Activated effector memory CD4-positive, alpha-beta T cell treated with anti-CD3 and anti-CD28 coated beads, Interleukin-2, amount 50 U/mL, for 16 hours (primary cell): ENCODE measurements at regions not wholly inside any gene's neighbourhood (a gene's known extent, or its start where the extent isn't known, plus 50 kb on each side); places are given as distances from the start of the nearest gene placed in this dataset.

ENCODE experiments used
- DNase-seq: peaks from one replicate; pipeline ENCODE4 v3.0.0-alpha.2; 2020

- DNase-seq, result no peak
Measured at GRCh38 chr20:57938158-57939108, 228.6 kb upstream of the PMEPA1 start.

DNA sequence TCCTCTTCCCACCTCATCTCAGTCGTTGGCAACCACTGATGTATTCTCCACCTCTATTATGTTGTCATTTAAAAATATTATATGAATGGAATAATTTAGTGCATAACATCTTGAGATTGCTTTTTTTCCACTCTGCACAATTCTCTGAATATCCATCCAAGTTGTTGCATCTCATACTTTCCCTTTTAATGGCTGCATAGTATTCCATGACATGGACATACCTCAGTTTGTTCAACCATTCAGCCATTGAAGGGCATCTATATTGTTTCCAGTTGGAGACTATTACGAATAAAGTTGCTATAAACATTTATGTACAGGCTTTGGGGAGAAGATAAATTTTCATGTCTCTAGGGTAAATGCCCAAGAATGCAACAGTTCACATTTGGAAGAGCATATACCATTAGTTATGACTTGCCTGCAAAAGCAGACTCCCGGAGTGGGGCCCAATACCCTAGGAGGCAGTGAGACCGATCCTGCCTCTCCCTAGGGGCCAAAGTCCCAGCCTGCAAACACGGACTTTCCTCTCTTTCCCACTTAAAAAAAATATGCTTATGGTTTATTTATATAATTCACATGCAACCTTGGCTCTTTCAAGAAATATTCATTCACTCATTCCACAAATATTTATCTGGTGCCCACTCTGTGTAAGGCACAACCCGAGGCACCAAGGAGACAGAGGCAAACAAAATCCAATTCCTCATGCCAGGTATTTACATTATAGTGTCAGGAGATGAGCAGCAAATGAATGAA lies 227.0 kb upstream of the PMEPA1 start:
- no peak for DNase-seq

- DNase-seq, result no peak
Measured at GRCh38 chr20:57934913-57935312, 225.1 kb upstream of the PMEPA1 start.

DNA sequence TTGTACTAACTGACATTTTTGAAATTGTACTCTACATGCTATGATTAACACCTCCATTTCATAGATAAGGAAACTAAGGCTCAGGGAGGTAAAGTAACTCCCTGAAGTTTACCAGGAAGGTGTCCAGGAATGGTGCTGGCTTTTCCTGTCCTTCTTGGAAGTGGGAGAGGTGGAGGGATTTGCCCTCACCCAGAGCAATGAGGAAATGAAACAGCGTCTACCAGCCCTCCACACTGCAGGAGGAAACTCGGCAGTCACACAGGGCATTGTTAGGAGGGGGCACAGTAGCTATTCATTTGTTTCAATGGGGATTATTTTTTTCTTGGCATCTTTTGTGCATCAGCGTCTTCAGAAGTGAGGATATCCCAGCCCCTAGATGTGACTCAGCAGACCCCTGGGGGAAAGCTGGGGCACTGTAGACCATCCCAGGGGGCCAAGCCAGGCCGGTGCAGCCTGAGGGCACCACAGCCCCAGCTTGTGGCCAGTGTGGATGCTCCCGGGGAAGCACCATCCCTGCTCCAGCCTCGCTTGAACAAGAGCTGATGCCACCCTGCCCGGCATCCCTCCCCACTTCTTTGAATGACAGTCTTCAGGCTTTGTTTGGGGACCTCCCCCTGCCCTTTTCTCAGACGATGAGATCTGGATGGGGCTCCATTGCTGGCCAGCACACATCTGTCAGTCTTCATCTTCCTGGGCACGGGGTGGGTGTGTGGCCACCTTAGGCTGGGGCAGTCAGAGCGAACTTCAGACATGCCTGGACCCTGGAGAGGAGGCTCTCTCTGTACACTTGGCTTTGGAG lies 224.4 kb upstream of the PMEPA1 start:
- no peak for DNase-seq

GRCh38 chr20:57932227-57932864 lies 222.5 kb upstream of the PMEPA1 start:
- DNase-seq, result no peak

- no peak for DNase-seq
Measured at GRCh38 chr20:57930351-57930750, 220.5 kb upstream of the PMEPA1 start.

DNA sequence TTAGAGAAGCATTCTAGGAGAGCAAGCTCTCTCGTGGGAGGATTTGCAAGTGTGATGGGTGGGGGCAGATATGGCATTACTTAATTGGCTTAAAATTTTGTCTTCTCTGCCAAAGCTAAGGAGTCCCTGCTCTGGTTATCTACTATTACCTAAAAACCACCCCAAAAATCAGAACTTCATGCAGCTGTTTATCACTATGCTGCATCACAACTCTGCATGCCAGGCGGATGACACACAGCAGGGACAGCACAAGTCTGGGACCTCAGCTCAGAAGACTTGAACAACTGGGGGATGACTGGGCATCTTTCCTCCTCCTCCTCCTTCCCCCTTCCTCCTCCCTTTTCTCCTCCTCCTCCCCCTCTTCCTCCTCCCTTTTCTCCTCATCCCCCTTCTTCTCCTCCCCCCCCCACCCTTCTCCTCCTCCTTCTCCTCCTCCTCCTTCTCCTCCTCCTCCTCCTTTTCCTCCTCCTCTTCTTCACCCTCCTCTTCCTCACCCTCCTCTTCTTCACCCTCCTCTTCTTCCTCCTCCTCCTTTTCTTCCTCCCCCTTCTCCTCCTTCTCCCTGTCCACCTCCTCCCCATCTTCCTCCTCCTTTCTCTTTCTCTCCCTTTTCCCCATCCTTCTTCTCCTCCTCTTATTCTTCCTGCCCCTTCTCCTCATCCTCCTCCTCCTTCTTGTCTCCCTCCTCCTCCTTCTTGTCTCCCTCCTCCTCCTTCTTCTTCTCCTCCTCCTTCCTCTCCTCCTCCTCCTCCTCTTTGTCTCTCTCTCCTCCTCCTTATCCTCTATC lies 218.6 kb upstream of the PMEPA1 start:
- no peak for DNase-seq

DNA sequence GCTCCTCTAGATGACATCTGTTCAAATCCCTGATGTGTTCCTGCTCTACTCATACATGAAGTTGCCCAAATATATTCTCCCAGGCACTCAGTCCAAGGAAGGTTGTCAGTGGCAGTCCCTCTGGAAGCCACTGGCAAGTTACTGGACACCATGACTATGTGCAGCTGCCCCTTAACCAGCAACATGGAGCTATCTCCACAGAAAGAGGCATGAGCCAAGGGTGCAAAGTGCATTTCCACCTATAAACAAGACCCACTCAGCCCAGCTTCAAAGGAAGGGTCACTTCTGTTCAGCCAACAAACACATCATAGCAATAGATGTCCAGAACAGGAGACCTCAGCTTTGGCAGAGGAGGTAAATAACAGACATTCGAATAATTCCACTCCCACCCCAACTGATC lies 217.6 kb upstream of the PMEPA1 start:
- no peak for DNase-seq

GRCh38 chr20:57922706-57923105 lies 212.9 kb upstream of the PMEPA1 start:
- no peak for DNase-seq

- DNase-seq, result no peak
Measured at GRCh38 chr20:57922083-57922482, 212.3 kb upstream of the PMEPA1 start.

DNA sequence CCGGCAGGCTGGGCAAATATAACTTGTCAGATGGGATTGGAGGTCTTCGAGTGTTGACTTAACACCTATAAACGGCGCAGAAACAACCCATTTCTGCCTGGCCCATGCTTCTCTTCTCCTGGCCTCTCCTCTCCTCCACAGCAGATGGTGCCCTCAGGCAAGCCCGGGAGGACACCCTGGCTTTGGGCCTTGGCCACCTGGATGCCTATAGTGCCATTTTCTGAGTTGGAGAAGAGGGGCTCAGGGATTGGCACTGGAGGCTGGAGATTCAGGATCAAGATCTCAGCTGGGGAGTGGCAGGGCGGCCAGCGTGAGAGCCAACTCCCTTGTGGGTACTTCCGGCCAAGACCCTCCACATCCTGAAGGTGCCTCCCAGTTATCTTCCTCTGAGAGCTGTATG lies 211.9 kb upstream of the PMEPA1 start:
- DNase-seq, result no peak

- no peak for DNase-seq
Measured at GRCh38 chr20:57920971-57921370, 211.2 kb upstream of the PMEPA1 start.

- DNase-seq, result no peak
Measured at GRCh38 chr20:57919049-57919448, 209.2 kb upstream of the PMEPA1 start.

- no peak for DNase-seq
Measured at GRCh38 chr20:57918551-57918950, 208.7 kb upstream of the PMEPA1 start.

DNA sequence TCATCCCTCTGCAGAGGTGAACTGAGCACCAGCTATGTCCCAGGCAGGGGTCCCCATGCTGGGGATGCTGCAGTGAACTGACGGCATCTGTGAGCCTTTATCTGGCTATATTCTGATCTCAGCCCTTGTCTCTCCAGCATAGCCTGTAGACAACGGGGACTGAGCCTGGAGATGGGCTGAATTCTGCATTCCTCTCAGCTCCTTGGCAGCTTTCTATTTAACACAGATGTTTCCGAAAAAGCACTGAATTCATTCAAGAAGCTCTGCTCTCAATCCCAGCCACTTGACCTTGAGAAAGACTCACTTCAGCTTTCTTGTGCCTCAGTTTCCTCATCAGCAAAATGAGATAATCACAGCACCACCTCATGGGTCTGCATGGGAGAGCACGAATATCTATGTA lies 204.4 kb upstream of the PMEPA1 start:
- no peak for DNase-seq

DNA sequence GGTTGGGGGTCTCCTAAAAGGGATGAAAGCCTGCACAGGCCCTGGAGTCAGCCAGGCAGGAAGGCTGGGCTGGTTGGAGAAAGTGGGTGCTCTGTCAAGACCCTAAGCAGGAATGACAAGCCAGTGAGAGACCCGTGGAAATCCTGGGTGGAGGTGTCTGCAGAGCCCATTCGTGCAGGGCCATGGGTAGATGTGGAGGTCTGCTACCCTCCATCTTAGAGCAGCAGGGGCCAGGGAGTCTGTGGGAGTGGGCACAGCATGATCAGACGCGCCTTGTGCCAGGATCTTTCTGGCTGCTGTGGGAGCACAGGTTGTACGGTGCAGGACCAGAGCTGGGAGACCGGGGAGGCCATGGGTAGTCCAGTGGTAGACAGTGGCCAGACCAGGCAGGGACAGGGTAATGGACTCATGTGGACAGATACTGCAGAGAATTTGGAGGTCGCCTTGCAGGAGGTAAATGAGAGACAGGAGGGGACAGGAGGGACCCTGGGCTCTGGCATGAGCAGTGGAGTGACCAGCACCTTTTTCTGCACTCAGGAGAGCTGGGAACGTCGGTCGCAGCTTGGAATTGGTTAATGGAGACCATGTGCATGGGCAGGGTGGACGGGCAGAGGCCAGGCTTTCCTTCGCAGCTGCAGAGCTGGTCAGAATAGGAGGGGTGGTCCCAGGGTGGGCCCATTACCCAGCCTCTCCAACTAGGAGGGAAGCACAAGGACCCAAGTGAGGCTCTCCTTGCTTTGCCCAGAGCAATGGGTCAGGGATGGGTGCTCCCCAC lies 203.5 kb upstream of the PMEPA1 start:
- DNase-seq, result no peak

GRCh38 chr20:57912227-57912582 lies 202.4 kb upstream of the PMEPA1 start:
- DNase-seq, result no peak

DNA sequence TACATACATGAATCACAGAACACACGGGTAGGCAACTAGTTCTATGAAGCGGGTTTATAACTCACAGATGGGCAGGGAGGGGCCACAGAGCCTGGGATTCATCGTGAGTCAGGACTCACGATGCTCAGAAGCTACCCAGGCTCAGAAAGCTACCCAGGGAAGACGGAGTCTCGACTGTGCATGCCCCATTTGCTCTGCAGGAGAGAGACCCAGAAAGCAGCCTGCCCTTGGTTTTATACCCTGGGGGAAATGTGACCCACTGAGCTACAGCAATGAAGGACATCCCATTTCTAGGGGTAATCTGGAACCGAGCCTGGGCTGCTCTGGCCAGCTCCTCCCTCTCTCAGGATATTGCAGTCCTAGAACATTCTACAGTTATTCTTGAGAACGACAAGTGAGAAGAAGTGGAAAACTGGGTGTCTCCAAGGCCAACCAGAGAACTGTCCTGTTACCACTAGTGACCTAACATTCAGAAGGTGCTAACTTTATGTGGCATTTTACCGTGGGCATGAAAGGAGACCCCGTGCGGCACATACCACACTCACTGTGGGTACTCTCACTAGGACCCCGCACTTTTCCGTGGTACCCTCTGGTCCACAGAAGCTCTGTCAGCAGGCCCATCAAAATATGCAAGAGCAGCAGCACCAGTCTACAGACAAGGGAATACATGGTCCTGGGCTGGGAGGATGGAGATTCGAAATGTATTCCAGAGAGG lies 201.9 kb upstream of the PMEPA1 start:
- peak; percentile 56 for DNase-seq

DNA sequence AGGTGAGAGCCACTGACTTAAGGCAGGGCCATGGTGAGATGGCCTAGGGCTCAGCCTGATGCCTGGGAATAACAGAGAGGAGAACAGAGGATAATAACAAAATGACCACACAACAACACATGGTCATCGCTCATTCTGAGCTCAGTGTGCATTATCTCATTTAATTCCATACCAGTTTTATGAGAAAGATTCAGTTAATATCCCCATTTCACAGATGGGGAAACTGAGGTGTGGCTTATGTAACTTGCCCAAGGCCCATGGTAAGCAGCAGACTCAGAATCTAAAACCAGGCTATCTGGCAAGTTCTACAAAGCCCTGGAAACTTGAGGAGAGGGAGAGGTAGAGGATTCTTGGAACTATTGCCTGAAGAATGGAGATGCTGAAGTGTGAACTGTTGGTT lies 200.9 kb upstream of the PMEPA1 start:
- DNase-seq, result no peak

DNA sequence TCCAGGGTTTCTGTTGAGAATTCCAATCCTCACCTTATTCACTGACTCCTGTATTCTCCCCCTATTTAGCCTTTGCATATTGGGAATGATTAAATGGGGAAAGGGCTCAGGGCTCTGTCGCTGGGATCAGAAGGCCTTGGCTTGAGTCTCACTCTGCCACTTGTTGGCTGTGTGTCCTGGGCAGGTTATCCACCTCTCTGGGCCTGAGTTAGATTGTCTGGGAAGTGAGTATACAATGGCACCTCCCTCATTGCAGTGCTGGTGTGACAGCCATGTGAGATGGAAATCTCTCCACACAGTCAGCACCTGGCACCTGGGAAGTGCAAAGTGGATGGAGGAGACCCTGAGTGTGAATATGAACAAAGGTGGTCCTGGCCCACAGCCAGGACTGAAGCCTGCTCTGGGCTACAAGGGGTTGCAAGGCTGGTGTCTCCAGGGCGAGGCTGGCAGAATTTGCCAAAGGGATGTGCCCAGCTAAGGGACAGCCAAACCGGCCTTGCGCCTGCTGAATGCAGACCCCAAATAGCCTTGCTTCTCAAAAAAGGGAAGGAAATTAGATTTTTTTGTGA lies 200.0 kb upstream of the PMEPA1 start:
- DNase-seq, result peak; percentile 16
